HG03439 (cell line): ENCODE measurements at regions not wholly inside any gene's neighbourhood (a gene's known extent, or its start where the extent isn't known, plus 50 kb on each side); places are given as distances from the start of the nearest gene placed in this dataset.
"Not testable (repeated sequence)": the region's sequence is repeated elsewhere in the genome, so short reads cannot be mapped to it uniquely, and the experiment has no call there.

Source experiments
- ATAC-seq: cut with Tn5 transposase; IDR thresholded peaks from one replicate; pipeline ENCODE4 v1.9.1; 2021; ENCODE audit warnings: mild to moderate bottlenecking, moderate library complexity; ENCODE audit not compliant: unreplicated experiment

DNA sequence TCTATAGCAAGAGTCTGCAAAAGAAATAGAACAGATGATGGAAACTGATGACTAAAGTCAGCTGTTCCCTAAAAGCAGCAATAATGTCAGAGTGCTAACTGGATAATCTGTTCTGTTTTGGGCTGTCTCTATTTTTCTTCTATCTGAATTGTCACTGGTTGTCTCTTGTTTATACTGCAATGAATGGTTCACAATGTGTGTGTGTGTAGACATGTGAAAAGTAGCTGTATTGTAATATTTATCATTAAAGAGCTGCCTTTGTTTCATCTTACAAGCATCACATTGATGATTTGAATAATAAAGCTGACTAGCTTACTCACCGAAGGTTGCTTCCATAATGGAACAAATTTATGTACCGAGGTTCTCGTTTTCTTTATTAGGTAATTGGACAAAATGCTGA is 456.0 kb upstream of the ZEB2 start:
- ATAC-seq, result no peak

DNA sequence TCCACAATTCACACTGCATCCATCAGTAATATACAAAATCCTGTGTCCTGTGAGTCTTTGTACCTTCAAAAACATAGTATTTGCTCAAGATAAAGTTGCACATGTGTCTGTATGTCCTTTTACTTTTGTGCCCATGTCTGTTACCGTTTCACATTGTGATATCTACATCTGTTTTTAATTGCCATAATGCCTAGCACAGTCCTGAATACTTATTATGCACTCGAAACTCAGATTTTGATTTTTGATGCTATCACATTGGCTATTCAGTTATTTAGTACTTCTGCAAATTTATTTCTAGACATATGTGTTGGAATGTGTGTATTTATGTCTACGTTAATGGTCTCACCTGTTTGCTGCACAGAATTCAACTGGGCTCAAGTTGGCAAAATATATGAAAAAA is 452.8 kb upstream of the ZEB2 start:
- ATAC-seq, result no peak

DNA sequence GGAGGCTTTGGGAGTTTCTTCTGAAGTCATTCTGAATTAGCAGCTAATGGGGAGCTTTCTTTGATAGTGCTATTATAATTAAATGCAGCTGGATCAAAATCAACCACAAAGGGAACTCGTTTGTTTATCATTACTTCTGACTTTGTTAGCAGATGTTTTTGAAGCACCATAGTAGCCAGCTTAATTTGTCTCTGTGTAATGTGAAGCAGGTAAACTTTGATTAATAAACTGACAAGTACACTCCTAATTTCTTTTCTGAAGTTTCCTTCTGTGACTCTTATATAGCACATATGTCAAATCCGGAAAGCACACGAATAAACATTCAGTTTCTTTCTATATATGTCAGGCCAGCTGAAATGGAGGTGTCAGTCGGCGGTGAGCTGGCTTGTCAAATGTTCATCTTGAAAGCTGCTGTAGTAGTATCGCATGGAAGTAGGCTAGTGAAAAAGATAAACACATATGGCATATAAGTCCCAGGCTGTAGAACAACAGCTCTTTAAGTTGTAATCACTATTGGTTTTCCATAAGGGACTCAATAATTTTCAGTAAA is 451.9 kb upstream of the ZEB2 start:
- no peak for ATAC-seq

DNA sequence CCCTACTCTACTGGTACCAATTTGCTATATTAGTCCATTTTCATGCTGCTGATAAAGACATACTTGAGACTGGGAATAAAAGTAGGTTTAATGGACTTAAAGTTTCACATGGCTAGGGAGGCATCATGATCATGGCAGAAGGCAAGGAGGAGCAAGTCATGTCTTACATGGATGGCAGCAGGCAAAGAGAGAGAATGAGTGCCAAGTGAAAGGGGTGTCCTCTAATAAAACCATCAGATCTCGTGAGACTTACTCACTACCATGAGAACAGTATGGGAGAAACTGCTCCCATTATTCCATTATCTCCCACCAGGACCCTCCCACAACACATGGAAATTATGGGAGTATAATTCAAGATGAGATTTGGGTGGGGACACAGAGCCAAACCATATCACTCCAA is 450.5 kb upstream of the ZEB2 start:
- not testable (repeated sequence) for ATAC-seq

DNA sequence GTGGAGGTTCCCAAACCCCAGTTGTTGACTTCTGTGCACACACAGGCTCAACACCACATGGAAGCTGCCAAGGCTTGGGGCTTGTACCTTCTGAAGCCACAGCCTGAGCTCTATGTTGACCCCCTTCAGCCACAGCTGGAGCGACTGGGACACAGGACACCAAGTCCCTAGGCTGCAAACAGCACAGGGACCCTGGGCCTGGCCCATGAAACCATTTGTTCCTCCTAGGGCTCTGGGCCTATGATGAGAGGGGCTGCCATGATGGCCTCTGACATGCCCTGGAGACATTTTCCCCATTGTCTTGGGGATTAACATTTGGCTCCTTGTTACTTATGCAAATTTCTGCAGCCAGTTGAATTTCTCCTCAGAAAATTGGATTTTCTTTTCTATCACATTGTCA is 449.6 kb upstream of the ZEB2 start:
- not testable (repeated sequence) for ATAC-seq

DNA sequence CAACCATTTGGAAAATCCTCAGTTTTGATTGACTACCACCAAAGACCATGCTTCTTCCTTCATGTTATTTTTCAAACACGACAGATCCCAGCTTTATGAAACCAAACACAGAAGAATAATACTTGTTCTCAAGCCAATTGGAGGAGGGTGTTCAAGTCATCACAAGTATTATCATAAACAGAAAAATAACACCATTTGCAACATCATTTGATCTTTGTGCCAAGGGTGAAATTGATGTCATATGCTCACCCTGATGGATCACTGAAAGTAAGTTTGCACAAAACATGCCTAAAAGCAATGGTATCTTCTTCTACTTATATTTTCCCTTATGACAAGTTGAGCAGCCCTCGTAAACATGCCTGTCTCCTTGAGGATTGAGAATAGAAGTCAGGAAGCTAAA is 448.0 kb upstream of the ZEB2 start:
- ATAC-seq, result no peak

DNA sequence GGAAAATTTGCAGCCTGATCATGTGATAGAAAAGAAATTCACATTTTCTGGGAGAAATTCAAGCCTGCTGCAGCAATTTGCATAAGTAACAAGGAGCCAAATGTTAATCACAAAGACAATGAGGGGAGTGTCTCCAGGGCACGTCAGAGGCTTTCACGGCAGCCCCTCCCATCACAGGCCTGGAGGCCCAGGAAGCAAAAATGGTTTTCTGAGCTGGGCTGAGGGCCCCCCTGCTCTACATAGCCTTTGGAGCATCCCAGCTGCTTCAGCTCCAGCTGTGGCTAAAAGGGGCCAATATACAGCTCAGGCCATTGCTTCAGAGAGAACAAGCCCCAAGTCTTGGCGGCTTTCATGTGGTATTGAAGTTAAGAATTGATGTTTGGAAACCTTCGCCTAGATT is 445.3 kb upstream of the ZEB2 start:
- ATAC-seq, result no peak

DNA sequence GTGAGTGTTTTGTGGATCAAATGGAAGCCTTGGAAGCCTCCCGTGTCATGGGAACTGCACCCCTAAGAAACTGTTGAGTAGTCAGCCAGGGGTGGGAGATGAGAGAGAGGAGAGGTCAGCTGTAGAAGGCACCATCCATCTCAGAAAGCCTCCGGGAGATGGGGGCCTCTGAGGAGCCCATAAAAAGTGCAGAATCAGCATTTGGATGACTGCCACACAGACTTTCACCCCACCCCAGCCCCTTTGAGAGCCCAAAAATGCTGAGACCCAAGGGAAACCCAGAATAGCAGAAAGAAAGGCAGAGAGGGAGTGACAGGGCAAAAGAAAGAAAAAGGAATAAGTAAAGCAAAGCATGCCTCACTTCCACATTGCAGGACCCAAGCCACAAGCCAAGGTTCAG is 443.1 kb upstream of the ZEB2 start:
- ATAC-seq, result no peak

DNA sequence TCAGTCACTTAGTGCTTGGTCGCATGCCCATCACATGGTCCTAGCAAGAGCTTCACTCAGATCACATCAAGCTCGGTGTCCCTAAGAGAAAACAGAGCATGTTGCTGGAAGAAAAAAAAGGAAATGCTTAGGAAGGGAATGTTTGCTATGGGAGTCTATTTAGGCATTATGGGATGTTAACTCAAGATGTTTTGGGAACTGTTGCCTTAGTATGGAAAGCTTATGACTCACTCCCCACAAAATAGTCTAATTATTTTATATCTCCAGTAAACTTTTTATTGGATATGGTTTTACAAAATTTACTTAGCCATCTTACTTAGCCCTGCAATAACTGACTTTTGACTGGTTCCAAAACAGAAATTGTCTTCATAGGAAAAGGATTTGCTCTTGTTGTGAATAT is 439.5 kb upstream of the ZEB2 start:
- no peak for ATAC-seq

DNA sequence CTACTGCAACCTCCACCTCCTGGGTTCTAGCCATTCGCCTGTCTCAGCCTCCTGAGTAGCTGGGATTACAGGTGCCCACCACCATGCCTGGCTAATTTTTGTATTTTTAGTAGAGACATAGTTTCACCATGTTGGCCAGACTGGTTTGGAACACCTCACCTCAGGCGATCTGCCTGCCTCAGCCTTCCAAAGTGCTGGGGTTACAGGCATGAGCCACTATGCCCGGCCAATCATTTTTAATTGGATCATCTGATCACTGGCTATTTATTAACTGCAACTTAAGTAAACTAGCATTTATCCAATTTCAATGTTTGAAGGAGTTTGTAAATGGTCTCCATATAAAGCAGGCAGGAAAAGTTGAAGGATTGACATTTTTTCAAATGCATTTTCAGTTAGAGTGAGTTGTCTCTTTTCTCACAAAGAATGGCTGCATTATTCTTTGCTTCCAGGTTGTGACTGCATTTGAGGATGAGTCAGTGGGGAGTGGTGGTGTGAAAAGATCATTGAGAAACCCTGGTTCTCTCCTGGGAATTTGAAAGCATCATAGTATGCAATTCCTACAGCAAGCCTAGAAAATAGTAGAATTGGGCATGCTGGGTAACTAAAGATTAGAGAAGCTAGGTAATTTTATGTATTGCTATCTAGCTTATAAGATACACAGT is 431.1 kb upstream of the ZEB2 start:
- no peak for ATAC-seq

DNA sequence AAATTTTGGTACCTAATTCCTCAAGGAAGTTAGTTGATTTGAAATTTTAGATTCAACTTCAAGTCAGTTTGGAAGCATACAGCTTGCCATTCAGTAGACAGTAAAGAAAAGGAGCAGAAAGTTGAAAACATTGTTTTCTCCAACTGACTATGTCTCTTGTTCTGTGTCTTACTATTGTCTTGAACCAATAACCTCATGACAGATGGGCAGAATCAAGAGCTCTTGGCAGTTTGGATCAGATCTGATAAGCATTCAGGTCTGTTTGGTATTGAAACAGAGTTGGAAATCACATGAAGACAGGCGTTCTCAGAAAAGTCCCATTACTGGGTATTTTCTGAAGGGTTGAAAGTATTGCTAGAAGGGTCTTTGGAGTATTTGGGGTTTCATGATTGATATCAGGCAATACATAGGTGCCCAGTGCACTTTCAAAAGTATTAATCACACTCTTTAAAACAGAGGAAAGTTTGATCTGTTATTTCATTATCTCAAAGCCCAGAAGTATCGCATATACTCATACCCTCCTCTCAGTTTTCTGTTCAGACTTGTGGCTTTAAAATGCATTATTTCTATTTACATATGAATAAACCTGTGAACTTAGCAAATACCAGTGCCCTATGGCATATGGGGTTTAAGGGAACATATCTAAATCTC is 428.4 kb upstream of the ZEB2 start:
- ATAC-seq, result no peak

DNA sequence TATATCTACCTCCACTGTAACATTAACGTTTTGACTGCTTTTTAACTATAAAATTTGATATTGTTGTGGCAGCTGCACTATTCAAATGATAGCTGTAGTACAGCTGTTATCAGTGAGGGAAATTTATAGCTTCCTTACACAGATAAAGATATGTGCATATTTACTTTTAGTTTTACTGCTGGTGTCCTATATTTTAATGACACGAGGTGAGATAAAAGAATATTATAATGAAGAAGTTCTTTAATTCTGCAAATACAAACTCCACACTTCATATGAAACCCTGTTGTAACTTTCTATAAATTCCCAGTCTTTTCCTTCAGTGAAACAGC is 427.8 kb upstream of the ZEB2 start:
- no peak for ATAC-seq

DNA sequence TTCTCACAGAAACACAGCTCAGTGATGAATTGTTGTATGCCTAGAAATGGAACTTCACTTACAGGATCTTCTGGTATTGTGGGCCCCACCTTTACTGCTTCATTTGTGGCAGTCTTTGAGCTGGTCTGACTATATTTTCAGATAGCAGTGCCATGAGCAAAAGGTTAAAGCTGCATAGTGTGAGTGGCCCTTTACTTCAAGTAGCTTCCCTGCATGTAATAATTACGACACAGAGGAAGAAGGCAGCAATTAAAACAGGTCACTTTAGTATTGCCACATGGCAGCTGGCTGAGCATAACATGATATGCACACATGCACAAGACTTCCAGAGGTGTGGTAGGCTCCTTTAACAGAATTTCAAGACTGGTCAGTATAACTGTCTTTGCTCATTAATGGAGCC is 426.3 kb upstream of the ZEB2 start:
- ATAC-seq, result no peak

DNA sequence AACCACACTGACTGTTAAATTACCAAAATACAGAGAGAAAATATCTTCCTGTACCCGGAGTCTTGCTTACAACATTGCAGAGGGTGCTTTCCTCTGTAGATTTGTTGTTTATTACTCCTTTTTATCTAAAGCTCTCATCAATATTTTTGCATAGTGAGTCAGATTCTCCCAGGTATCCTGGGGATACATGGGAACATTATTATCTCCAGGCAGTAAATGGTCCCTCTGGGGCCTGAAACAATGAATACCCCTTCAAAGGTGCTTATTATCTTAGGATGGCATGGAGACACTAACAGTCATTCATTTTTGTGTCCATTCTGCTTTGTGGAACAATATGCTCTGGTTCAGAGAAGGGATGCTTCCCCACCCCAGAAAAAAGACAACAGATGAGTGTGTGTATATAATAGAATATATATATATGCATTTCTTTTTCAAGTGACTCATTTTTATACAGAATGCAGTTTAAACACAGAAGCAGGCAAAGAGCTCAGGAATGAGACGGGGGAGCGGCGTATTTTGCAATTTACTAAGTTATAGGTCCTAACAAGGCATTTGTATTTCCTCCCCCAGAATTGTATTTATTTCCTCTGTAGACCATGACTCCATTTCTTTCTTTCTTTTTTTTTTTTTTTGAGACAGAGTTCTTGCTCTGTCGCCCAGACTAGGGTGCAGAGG is 424.8 kb upstream of the ZEB2 start:
- no peak for ATAC-seq

DNA sequence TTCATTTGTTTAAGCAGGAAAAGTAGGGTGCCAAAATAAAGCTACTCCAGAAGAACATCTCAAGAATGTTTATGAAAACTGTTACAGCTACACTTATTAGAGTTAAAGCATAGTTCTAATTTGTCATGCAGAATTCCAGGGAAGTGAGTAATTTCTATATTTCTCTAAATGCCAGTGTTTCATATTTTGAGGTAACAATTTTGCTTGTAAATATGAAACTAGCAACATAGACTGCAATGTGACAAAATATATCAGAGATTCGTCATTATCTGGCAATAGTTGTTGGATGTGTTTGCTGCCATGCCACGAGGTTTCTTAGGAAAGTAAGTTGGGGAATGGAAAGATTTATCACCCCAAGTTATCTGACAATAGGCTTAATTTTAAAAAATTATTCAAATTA is 424.1 kb upstream of the ZEB2 start:
- ATAC-seq, result no peak

DNA sequence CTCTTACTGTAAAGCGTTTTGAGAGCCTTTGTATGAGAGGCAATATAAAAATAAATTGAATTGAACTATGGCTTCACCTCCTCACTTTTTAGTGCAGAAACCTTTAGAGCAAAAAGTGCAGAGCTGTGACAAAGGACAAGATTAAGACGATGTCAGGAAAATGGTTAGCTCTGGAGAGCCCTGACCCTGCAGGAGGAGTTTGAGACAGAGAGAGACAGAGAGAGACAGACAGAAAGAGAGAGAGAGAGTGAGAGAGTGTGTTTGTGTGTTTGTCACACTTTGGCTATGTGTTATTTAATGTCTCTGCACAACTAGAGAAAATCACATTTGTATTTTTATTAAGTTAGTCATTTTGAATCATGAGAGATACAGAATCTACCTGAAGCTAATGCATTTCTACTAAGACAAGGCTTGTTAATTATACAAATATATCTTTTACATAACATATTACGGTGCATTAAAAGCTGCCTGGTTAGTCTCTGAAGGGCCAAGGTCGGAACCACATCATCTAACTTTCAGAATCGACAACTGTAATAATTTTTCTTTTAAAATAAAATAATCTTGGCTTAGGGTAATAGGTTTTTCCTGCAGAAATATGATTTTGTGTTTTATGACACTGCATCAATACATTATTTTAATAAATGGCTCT is 423.5 kb upstream of the ZEB2 start:
- ATAC-seq, result no peak

DNA sequence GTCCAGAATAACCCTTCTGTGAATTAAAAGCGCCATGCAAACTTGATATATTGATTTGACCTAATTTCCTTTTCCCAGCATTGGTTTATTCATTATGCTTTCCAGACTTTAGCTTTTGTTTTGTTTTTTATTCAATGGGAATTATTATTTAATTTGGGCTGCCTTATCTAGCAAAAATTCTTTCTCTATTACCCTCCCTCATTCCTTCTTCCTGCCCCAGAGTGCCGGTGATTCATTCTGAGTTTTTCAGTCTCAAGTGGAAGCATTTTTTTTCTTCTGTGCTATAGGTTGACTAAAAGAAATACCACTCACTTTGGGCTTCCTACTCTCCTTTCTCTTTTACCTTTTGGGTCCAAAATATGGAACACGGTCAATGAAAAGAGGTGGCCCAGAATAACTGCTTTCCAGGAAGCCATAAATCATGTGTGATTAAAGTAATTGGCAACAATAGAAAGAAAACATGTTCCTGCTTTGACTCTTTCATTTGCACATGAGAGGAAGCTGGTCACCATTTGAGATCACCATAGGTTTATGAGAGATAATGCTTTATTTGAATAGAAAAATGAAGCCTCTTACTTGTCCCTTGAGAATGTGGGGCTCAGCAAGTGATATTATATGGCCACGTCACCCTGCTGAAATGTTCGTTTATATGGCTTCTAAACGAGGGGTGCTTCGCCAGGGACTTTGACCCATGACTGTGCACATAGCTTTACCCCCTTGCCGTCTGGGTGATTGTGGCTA is 422.8 kb upstream of the ZEB2 start:
- no peak for ATAC-seq

DNA sequence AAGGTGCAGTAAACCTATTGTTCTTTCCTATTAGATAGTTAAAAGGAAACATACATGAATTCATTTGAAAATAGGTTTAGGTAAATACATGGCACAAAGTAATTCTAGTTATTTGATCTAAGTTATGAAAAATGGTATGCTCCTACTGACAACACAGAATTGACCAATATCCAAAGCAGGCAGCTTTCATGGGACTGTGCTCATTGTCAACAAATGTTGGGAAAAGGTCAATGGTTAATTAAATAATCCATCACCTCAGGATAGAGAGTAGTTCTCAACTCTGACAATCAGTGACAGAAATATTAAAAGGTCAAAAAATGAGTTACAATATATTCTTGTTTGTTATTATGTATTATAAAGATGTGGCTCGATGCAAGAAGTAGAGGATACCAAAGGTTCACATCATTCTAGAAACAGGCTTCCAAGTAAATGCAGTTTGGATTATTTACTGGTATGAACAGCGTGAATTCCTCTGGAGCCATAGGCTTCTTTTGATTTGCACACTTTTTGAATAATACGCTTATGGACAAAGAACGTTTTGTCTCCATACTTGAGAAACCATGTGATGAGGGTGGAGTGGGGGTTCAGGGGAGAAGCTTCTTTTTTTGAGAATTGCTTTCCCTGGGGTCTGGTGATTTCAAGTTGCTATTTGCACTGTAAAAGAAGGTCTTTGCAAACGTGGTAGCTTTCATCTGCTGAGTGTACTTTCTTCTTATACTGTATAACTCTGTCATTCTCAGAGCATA is 422.0 kb upstream of the ZEB2 start:
- no peak for ATAC-seq

DNA sequence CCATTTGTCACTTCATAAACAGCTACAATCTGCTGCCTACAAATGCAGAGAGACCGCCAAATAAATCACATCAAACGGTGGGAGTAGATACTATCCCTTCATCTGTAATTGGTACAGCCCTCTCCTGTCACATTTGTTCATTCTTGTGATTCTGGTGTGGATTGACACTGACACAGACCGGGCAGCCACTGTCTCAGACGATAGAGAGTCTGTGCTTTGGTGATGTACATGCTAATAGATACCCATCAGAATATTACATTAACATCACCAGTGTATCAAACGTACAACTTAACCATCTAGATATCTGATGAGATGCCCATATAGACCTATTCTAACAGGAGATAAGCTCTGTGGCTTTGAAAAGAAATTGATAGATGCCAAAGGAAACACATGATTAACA is 419.7 kb upstream of the ZEB2 start:
- no peak for ATAC-seq

DNA sequence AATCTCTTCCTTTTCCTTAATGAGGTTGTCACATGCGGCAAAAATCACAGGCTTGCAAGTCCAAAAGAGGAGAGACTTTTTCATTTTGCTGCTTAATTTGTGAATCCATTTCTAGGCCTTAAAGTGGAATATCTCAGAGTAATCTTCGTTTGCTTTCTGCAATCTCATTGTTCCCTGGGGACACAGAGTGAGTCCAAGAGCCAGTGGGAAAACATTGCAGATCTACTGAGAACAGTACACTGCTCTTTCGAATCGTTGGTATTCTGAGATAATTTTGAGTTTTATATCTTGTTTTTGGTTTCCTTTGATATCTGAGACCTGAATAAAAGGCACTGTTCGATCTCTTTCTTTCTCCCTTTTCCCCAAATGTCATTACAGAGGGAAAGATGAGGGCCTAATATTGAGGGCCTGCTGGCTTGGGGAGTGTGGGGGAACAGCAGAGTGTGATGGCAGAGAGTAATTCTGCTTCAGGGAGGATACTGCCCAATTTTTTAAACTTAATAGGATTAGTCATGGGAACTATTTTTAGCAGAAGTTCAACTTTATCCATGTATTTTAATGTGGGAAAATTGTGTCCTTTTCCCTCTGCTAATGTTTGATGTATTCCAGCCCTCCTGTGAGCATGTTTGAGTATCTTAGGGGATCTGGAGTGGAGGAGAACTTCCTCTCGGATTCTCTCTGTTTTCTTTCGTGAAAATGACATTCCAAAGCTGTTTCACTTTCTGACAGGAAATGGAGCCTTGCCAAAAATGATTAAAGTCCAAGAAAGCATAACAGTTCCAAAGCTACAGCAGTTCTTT is 418.2 kb upstream of the ZEB2 start:
- no peak for ATAC-seq
